Testis (tissue), 2 donors: ENCODE measurements at regions not wholly inside any gene's neighbourhood (a gene's known extent, or its start where the extent isn't known, plus 50 kb on each side); places are given as distances from the start of the nearest gene placed in this dataset.
"Not testable (repeated sequence)": the region's sequence is repeated elsewhere in the genome, so short reads cannot be mapped to it uniquely, and the experiment has no call there.

Experiments
- DNase-seq: peaks from one replicate; pipeline ENCODE4 v3.0.0-alpha.2; 2019
- H3K27ac ChIP-seq, 2 donors: fragments of 200-600 bp; sonication (generic); one replicate each; pipeline ENCODE4 v1.5.1; 2019
- H3K27me3 ChIP-seq: fragments of 200-600 bp; sonication (generic); one replicate; pipeline ENCODE4 v1.5.1; 2019
- H3K36me3 ChIP-seq: fragments of 200-600 bp; sonication (generic); one replicate; pipeline ENCODE4 v1.5.1; 2017; ENCODE audit warnings: low read depth; ENCODE audit errors: missing control alignments
- H3K4me1 ChIP-seq: fragments of 200-600 bp; sonication (generic); one replicate; pipeline ENCODE4 v1.5.1; 2019
- H3K4me3 ChIP-seq, 2 donors: fragments of 200-600 bp; sonication (generic); one replicate each; pipeline ENCODE4 v1.5.1; 2017 to 2019
- H3K9me3 ChIP-seq: fragments of 200-600 bp; sonication (generic); one replicate; pipeline ENCODE4 v1.5.1; 2017
- CTCF ChIP-seq, 3 experiments: fragments of 450-650 bp in 2 of 3; fragments of 200-600 bp in 1 of 3; sonication (generic) in 1 of 3; IDR thresholded peaks; one replicate each; pipeline ENCODE4 v1.5.1; 2016 to 2019; ENCODE audit warnings: antibody characterized with exemption in 3 of 3, mild to moderate bottlenecking in 2 of 3, moderate library complexity in 1 of 3
- POLR2A ChIP-seq: fragments of 450-650 bp; IDR thresholded peaks from one replicate; pipeline ENCODE4 v1.6.1; 2017; ENCODE audit warnings: antibody characterized with exemption, mild to moderate bottlenecking, moderate library complexity
- WGBS, 2 donors: methylation state at CpG; one replicate each; pipeline ENCODE4 v1.1.5; 2018; 5-methylcytosine and 5-hydroxymethylcytosine counted together
- intact Hi-C: fragments of 100-400 bp; cut with DNase I; formaldehyde crosslinking; loops from one replicate; pipeline ENCODE4 v1.15.1; 2023; ENCODE audit warnings: low total_unique reads

GRCh38 chr4:189530848-189531247, 409.8 kb upstream of the FRG1 start:
- H3K4me1 ChIP-seq, result no peaks in the 10 kb centered on the region
- no peak for DNase-seq
- no peak overlapping the region for H3K4me3 ChIP-seq
- intact Hi-C loops, result no loop called here
- TF ChIP-seq CTCF (IDR thresholded peaks at IDR 0.05) (no peak), POLR2A (no peak)
- H3K27ac ChIP-seq, result no peak overlapping the region
- no peaks in the 10 kb centered on the region for H3K27me3 ChIP-seq
- 37% methylated on average over 2 of the region's 2 CpGs for WGBS, 2 donors
- no peaks in the 10 kb centered on the region for H3K9me3 ChIP-seq
- H3K36me3 ChIP-seq, result no peaks in the 10 kb centered on the region

- 89 to 91% methylated on average over 2 of the region's 2 CpGs for WGBS, 2 donors
- H3K27me3 ChIP-seq, result no peaks in the 10 kb centered on the region
- no peak overlapping the region for H3K4me3 ChIP-seq
- no peaks in the 10 kb centered on the region for H3K36me3 ChIP-seq
- H3K4me1 ChIP-seq, result no peaks in the 10 kb centered on the region
- no peak overlapping the region for H3K27ac ChIP-seq
- H3K9me3 ChIP-seq, result no peaks in the 10 kb centered on the region
- no peak for TF ChIP-seq POLR2A
- intact Hi-C loops, result no loop called here
- DNase-seq, result no peak
Measured at GRCh38 chr4:189533603-189534002, 407.1 kb upstream of the FRG1 start.

- no peaks in the 10 kb centered on the region for H3K27me3 ChIP-seq
- intact Hi-C loops, result no loop called here
- TF ChIP-seq CTCF (IDR thresholded peaks at IDR 0.05), result no peak
- TF ChIP-seq POLR2A, result no peak
- H3K27ac ChIP-seq, result no peak overlapping the region
- no peak for DNase-seq
- no peaks in the 10 kb centered on the region for H3K4me1 ChIP-seq
- no peaks in the 10 kb centered on the region for H3K9me3 ChIP-seq
- H3K4me3 ChIP-seq, result no peak overlapping the region
- H3K36me3 ChIP-seq, result no peaks in the 10 kb centered on the region
- 84 to 88% methylated on average over 7 of the region's 7 CpGs for WGBS, 2 donors
Measured at GRCh38 chr4:189547559-189547958, 393.1 kb upstream of the FRG1 start.

GRCh38 chr4:189548484-189549125, 392.1 kb upstream of the FRG1 start:
- H3K4me3 ChIP-seq, result no peak overlapping the region
- H3K9me3 ChIP-seq, result no peaks in the 10 kb centered on the region
- H3K4me1 ChIP-seq, result no peaks in the 10 kb centered on the region
- H3K27ac ChIP-seq, result no peak overlapping the region
- WGBS, 2 donors, result 56 to 82% methylated on average over 6 of the region's 6 CpGs
- no peak for DNase-seq
- no peaks in the 10 kb centered on the region for H3K27me3 ChIP-seq
- H3K36me3 ChIP-seq, result no peaks in the 10 kb centered on the region
- intact Hi-C loops, result no loop called here
- no peak for TF ChIP-seq POLR2A
- TF ChIP-seq CTCF (IDR thresholded peaks at IDR 0.05), result no peak

GRCh38 chr4:189551931-189552670, 388.6 kb upstream of the FRG1 start:
- H3K36me3 ChIP-seq, H3K27me3 ChIP-seq, H3K27ac ChIP-seq, H3K4me1 ChIP-seq, intact Hi-C loops, H3K9me3 ChIP-seq, DNase-seq, H3K4me3 ChIP-seq: not testable (repeated sequence)
- WGBS, 2 donors, result 73 to 76% methylated on average over 17 of the region's 17 CpGs

GRCh38 chr4:189560605-189561004, 380.1 kb upstream of the FRG1 start:
- H3K4me1 ChIP-seq, H3K36me3 ChIP-seq, H3K4me3 ChIP-seq, H3K27me3 ChIP-seq, H3K9me3 ChIP-seq, intact Hi-C loops, H3K27ac ChIP-seq, DNase-seq: not testable (repeated sequence)
- 67 to 78% methylated on average over 8 of the region's 8 CpGs for WGBS, 2 donors

- H3K27ac ChIP-seq, H3K36me3 ChIP-seq, DNase-seq, H3K4me3 ChIP-seq, H3K4me1 ChIP-seq, H3K27me3 ChIP-seq, intact Hi-C loops, H3K9me3 ChIP-seq: not testable (repeated sequence)
- 77 to 79% methylated on average over 3 of the region's 3 CpGs for WGBS, 2 donors
Measured at GRCh38 chr4:189563751-189564150, 376.9 kb upstream of the FRG1 start.

GRCh38 chr4:189566271-189566670, 374.4 kb upstream of the FRG1 start:
- H3K4me1 ChIP-seq, H3K36me3 ChIP-seq, H3K4me3 ChIP-seq, H3K9me3 ChIP-seq, H3K27ac ChIP-seq, DNase-seq, intact Hi-C loops, H3K27me3 ChIP-seq: not testable (repeated sequence)
- WGBS, 2 donors, result 91 to 96% methylated on average over 2 of the region's 2 CpGs

- H3K9me3 ChIP-seq, H3K4me3 ChIP-seq, intact Hi-C loops, H3K36me3 ChIP-seq, H3K27me3 ChIP-seq, DNase-seq, H3K27ac ChIP-seq, H3K4me1 ChIP-seq: not testable (repeated sequence)
- WGBS, 2 donors, result 82% methylated on average over 3 of the region's 3 CpGs
Measured at GRCh38 chr4:189566900-189567299, 373.8 kb upstream of the FRG1 start.
